MCF 10A (cell line): ENCODE measurements at regions not wholly inside any gene's neighbourhood (a gene's known extent, or its start where the extent isn't known, plus 50 kb on each side); places are given as distances from the start of the nearest gene placed in this dataset.

Experiments
- BruUV-seq: library from RNA; stranded (reverse); fragments of 400-500 nt; replicated peaks from 2 replicates; lab custom pipeline; 2021; lab: Mats Ljungman, UMichigan
- CTCF ChIA-PET: fragments of 300-600 bp; sonication (Branson Sonifier 250); formaldehyde crosslinking; extraction: SDS; loops from one replicate; lab custom pipeline; 2021; ENCODE audit warnings: antibody characterized with exemption, inconsistent platforms; lab: Yijun Ruan, JAX
- POLR2A ChIA-PET: fragments of 300-600, 350-650 bp; sonication (Branson Sonifier 250); formaldehyde crosslinking; extraction: SDS; loops from one replicate; lab custom pipeline; 2020; ENCODE audit warnings: antibody characterized with exemption, inconsistent platforms; lab: Yijun Ruan, JAX
- DNase-seq: peaks from one replicate; pipeline ENCODE4 v3.0.0-alpha.2; 2018; ENCODE audit not compliant: unreplicated experiment
- H3K27ac Mint-ChIP-seq: one replicate; pipeline ENCODE4 v1.8.0; 2022; ENCODE audit warnings: mild to moderate bottlenecking, low read depth, mixed read lengths; ENCODE audit not compliant: unreplicated experiment
- H3K27me3 Mint-ChIP-seq: one replicate; pipeline ENCODE4 v1.8.0; 2022; ENCODE audit warnings: mixed read lengths; ENCODE audit not compliant: insufficient read depth, unreplicated experiment
- H3K36me3 Mint-ChIP-seq: one replicate; pipeline ENCODE4 v1.8.0; 2022; ENCODE audit warnings: mild to moderate bottlenecking, moderate library complexity, mixed read lengths; ENCODE audit not compliant: insufficient read depth, unreplicated experiment
- H3K4me1 Mint-ChIP-seq: one replicate; pipeline ENCODE4 v1.8.0; 2022; ENCODE audit warnings: mixed read lengths; ENCODE audit not compliant: insufficient read depth, unreplicated experiment
- H3K4me3 Mint-ChIP-seq: one replicate; pipeline ENCODE4 v1.8.0; 2022; ENCODE audit warnings: mild to moderate bottlenecking, moderate library complexity, mixed read lengths; ENCODE audit not compliant: unreplicated experiment
- H3K9me3 Mint-ChIP-seq: one replicate; pipeline ENCODE4 v1.8.0; 2022; ENCODE audit warnings: mixed read lengths; ENCODE audit not compliant: unreplicated experiment
- CTCF ChIP-seq: fragments of 200-600 bp; IDR thresholded peaks from one replicate; pipeline ENCODE4 v1.8.0; 2022; ENCODE audit warnings: antibody characterized with exemption, mild to moderate bottlenecking; ENCODE audit not compliant: unreplicated experiment
- intact Hi-C: fragments of 100-400 bp; cut with micrococcal nuclease; formaldehyde crosslinking; loops from 2 replicates; pipeline ENCODE4 v1.14.1; 2022

DNA sequence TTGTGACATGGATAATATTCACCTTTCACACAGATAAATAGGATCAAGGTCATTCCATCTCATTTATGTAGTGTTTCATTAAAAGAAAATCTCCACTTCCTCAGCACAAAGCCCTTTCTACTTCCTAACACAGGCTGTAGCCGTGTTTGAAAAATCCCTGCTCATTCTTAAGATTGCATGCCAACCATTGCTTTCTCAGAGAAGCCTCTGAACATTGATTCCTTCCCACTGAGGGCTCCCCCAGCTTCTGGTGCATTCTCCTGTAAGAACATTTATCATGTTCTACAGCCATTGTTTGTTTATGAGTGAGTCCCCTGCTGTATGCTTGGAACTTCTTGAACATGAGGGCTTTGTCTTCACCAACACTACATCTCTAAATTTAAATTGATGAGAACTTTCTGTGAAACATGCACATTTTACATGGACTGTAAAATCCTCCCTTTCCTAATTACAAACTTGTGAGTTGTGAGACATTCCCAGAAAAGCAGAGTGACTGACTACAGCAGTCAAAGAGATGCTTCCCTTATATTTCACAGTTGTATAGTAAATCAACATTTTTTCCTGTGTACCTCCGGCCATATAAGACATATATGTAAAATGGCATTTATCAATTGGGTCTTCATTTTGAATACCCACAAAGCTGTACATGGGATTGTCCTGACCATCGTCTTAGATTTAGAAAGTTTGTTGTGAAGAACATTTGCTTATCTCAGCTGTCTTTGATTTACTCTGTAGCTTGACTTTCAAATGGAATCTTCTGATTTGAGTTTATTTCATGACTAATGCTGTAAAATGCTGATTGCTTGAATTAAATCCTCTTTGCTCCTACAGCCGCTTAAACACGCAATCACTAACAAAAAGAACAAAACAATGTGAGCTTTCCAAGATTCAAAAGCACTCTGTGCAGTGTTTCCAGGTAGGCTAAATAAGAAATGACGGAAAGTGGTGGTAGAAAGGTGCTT lies 600.5 kb upstream of the SLIT2 start:
- POLR2A ChIA-PET: no interaction called here
- no peak for DNase-seq
- no peak overlapping the region for H3K4me3 Mint-ChIP-seq
- peaks cover 8% of the 10 kb centered on the region for H3K9me3 Mint-ChIP-seq
- intact Hi-C loops: no loop called here
- H3K36me3 Mint-ChIP-seq: no peaks in the 10 kb centered on the region
- CTCF ChIA-PET: no interaction called here
- BruUV-seq: no TSS peak
- H3K4me1 Mint-ChIP-seq: no peaks in the 10 kb centered on the region
- TF ChIP-seq CTCF: no peak
- no peak overlapping the region for H3K27ac Mint-ChIP-seq
- H3K27me3 Mint-ChIP-seq: no peaks in the 10 kb centered on the region

DNA sequence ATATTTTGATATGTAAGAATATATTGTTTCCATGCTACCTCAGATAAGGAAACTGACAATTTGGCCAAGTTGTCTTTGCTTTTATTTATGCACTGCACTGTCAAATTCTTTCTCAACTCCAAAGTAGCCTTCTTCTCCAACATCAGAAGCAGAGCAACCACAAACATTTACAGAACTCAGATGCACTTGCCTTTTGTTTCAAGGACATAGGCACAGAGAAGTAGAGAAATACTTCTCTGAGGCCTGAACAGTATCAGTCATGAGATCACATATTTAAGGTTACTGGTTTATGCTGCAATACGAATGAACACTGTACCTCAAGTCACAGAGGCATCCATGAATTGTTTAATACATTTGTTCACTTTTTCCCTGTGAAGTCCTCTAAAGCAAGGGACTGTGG lies 606.1 kb upstream of the SLIT2 start:
- Mint-ChIP-seq H3K27ac (no peak overlapping the region), H3K4me1 (no peaks in the 10 kb centered on the region), H3K4me3 (no peak overlapping the region), H3K27me3 (no peaks in the 10 kb centered on the region), H3K9me3 (peaks cover 8% of the 10 kb centered on the region), H3K36me3 (no peaks in the 10 kb centered on the region)
- POLR2A ChIA-PET: no interaction called here
- DNase-seq: no peak
- intact Hi-C loops: no loop called here
- no TSS peak for BruUV-seq
- CTCF ChIA-PET: interaction anchor here (0.6 kb wide), 1 partner anchor 205 kb away, joined by 3 read pairs; no protein-coding TSS in a partner anchor
- TF ChIP-seq CTCF: no peak

DNA sequence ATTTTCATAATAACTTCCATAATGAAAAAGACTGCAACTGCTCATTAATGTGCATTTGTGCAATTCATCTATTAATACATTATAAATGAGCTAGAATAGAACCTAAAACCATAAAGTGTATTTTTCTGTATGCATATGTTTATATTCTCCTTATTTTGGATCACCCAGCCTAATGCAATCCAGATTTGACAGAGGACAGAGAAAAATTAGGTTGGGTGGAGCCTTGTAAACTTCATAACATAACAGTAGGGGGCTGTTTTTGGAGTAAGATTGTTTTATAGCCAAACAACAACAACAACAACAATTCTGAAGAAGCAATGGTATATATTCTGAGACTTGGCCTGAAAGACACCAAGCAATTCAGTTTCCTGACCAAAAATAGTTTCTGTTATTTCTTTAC lies 615.3 kb upstream of the SLIT2 start:
- intact Hi-C loops: no loop called here
- no peak for DNase-seq
- Mint-ChIP-seq H3K27ac (no peak overlapping the region), H3K27me3 (no peaks in the 10 kb centered on the region), H3K4me1 (no peaks in the 10 kb centered on the region), H3K36me3 (peaks cover 7% of the 10 kb centered on the region), H3K4me3 (no peak overlapping the region), H3K9me3 (peaks cover 5% of the 10 kb centered on the region)
- no peak for TF ChIP-seq CTCF
- no TSS peak for BruUV-seq
- POLR2A ChIA-PET: no interaction called here
- CTCF ChIA-PET: no interaction called here

DNA sequence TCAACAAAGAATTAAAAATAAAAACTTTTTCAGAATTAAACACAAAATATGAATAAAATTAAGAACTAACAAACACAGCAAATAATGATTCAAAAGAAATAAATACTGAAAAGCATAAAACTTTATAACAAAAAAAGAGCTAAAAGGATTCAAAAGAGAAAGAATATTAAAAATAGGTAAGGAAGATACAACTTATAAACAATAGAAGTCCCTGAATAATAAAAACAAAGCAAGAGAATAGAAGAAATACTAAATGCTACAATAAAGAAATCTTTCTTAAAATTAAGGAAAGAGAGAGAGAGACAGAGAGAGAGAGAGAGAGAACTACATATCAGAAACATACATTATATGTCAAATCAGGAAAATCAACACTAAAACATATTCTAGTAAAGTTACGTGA lies 619.9 kb upstream of the SLIT2 start:
- DNase-seq: no peak
- POLR2A ChIA-PET: no interaction called here
- no peaks in the 10 kb centered on the region for H3K4me1 Mint-ChIP-seq
- CTCF ChIA-PET: interaction anchor here (0.7 kb wide), 2 partner anchors 616 to 773 kb away, joined by 3 to 4 read pairs; no protein-coding TSS in a partner anchor
- no peaks in the 10 kb centered on the region for H3K36me3 Mint-ChIP-seq
- no TSS peak for BruUV-seq
- H3K4me3 Mint-ChIP-seq: no peak overlapping the region
- no peaks in the 10 kb centered on the region for H3K27me3 Mint-ChIP-seq
- peaks cover 12% of the 10 kb centered on the region for H3K9me3 Mint-ChIP-seq
- intact Hi-C loops: no loop called here
- H3K27ac Mint-ChIP-seq: no peak overlapping the region
- no peak for TF ChIP-seq CTCF
